ENCODE measurements at regions not wholly inside any gene's neighbourhood (a gene's known extent, or its start where the extent isn't known, plus 50 kb on each side); places are given as distances from the start of the nearest gene placed in this dataset.

DNA sequence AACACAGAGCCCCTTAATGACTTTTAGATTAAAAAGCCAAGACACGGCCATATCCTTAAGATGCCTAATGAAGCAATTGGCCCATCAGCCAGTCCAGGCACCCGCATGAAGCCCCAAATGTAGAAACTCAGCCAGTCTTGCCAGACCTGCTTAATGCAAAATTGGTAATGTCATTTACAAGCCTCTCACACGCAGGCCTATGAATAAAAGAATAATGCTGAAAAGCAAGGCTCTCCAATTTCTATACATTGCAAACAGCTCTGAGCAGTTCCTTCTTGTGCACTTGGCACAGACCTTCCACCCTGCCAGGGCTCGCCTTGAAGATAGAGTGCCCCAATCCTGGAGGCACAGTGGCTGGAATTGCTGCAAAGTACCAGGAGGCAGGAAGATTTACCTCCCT, 498.9 kb downstream of the NPHP4 start:
- H3K4me3 ChIP-seq (ENCODE audit: control extremely low read depth in 1 of 5, extremely low read depth in 1 of 5, insufficient read depth in 1 of 5, low read depth in 2 of 5, low read length in 4 of 5), result no peak overlapping the region

GRCh38 chr1:5492846-5493245, 499.4 kb downstream of the NPHP4 start:
- no peaks in the 10 kb centered on the region for H3K79me2 ChIP-seq (ENCODE audit: control insufficient read depth, insufficient read depth, low read length)
- H4K20me1 ChIP-seq (ENCODE audit: control insufficient read depth, insufficient read depth, low read length, poor library complexity, severe bottlenecking), result no peaks in the 10 kb centered on the region
- no peak for DNase-seq
- whole genome bisulfite sequencing (ENCODE audit: insufficient coverage), result 85% methylated on average over 4 of the region's 4 CpGs
- H3K36me3 ChIP-seq (replicated peaks in 1 of 2; ENCODE audit: control extremely low read depth in 1 of 2, control insufficient read depth in 1 of 2, extremely low read depth in 1 of 2, insufficient read depth in 2 of 2, low read length in 1 of 2), result no peaks in the 10 kb centered on the region
- no peak overlapping the region for H3K4me3 ChIP-seq (ENCODE audit: control extremely low read depth in 1 of 5, extremely low read depth in 1 of 5, insufficient read depth in 1 of 5, low read depth in 2 of 5, low read length in 4 of 5)
- no peaks in the 10 kb centered on the region for H3K27me3 ChIP-seq (replicated peaks in 1 of 4; ENCODE audit: control extremely low read depth in 1 of 4, control insufficient read depth in 3 of 4, insufficient read depth in 4 of 4, low read length in 3 of 4)
- Mint-ChIP-seq H3K9me3 (ENCODE audit: insufficient read depth) (peaks cover 3% of the 10 kb centered on the region), H3K27me3 (peaks cover 9% of the 10 kb centered on the region), H3K4me1 (no peaks in the 10 kb centered on the region), H3K27ac (no peak overlapping the region), H3K4me3 (no peak overlapping the region)
- POLR2A ChIA-PET, result no interaction called here
- H3K4me2 ChIP-seq (replicated peaks; ENCODE audit: low read depth, low read length, poor library complexity, severe bottlenecking), result no peak overlapping the region
- no peak overlapping the region for H3K9ac ChIP-seq (ENCODE audit: low read length)
- peaks cover 0 to 9% (median 0%) of the 10 kb centered on the region in 3 donors for H3K9me3 ChIP-seq (ENCODE audit: control extremely low read depth in 1 of 3, control insufficient read depth in 2 of 3, insufficient read depth in 1 of 3, low read length in 2 of 3)
- CTCF ChIA-PET, result no interaction called here
- no peak overlapping the region for H3K27ac ChIP-seq (ENCODE audit: low read length in 2 of 2)
- ATAC-seq (ENCODE audit: low read depth), result no peak
- TF ChIP-seq, protein P1, sequence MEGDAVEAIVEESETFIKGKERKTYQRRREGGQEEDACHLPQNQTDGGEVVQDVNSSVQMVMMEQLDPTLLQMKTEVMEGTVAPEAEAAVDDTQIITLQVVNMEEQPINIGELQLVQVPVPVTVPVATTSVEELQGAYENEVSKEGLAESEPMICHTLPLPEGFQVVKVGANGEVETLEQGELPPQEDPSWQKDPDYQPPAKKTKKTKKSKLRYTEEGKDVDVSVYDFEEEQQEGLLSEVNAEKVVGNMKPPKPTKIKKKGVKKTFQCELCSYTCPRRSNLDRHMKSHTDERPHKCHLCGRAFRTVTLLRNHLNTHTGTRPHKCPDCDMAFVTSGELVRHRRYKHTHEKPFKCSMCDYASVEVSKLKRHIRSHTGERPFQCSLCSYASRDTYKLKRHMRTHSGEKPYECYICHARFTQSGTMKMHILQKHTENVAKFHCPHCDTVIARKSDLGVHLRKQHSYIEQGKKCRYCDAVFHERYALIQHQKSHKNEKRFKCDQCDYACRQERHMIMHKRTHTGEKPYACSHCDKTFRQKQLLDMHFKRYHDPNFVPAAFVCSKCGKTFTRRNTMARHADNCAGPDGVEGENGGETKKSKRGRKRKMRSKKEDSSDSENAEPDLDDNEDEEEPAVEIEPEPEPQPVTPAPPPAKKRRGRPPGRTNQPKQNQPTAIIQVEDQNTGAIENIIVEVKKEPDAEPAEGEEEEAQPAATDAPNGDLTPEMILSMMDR (IDR thresholded peaks at IDR 0.05), result no peak
- no peak for TF ChIP-seq EZH2 (IDR thresholded peaks at IDR 0.05; ENCODE audit: borderline replicate concordance, insufficient read depth, low read depth, low read length, poor library complexity, severe bottlenecking)
- intact Hi-C loops (cut with micrococcal nuclease), result no loop called here
- H3K4me1 ChIP-seq (ENCODE audit: control insufficient read depth in 2 of 2, insufficient read depth in 2 of 2, low read length in 2 of 2), result no peaks in the 10 kb centered on the region
- H2AFZ ChIP-seq (ENCODE audit: insufficient read depth, low read depth, low read length, poor library complexity, severe bottlenecking), result no peak overlapping the region

More for the DNA sequence above, 498.9 kb downstream of the NPHP4 start:
- Mint-ChIP-seq H3K4me3 (no peak overlapping the region), H3K4me1 (no peaks in the 10 kb centered on the region), H3K9me3 (ENCODE audit: insufficient read depth) (peaks cover 3% of the 10 kb centered on the region), H3K27me3 (peaks cover 9% of the 10 kb centered on the region), H3K27ac (no peak overlapping the region)
- no peaks in the 10 kb centered on the region for H4K20me1 ChIP-seq (ENCODE audit: control insufficient read depth, insufficient read depth, low read length, poor library complexity, severe bottlenecking)
- H3K36me3 ChIP-seq (replicated peaks in 1 of 2; ENCODE audit: control extremely low read depth in 1 of 2, control insufficient read depth in 1 of 2, extremely low read depth in 1 of 2, insufficient read depth in 2 of 2, low read length in 1 of 2), result no peaks in the 10 kb centered on the region
- no peak overlapping the region for H3K9ac ChIP-seq (ENCODE audit: low read length)
- intact Hi-C loops (cut with micrococcal nuclease), result no loop called here
- no peak overlapping the region for H2AFZ ChIP-seq (ENCODE audit: insufficient read depth, low read depth, low read length, poor library complexity, severe bottlenecking)
- WGBS (ENCODE audit: insufficient coverage), result 96% methylated on average over 3 of the region's 4 CpGs
- no peak for ATAC-seq (ENCODE audit: low read depth)
- ChIA-PET CTCF (no interaction called here), POLR2A (no interaction called here)
- DNase-seq, result no peak
- H3K4me2 ChIP-seq (replicated peaks; ENCODE audit: low read depth, low read length, poor library complexity, severe bottlenecking), result no peak overlapping the region
- no peaks in the 10 kb centered on the region for H3K27me3 ChIP-seq (replicated peaks in 1 of 4; ENCODE audit: control extremely low read depth in 1 of 4, control insufficient read depth in 3 of 4, insufficient read depth in 4 of 4, low read length in 3 of 4)
- H3K9me3 ChIP-seq (ENCODE audit: control extremely low read depth in 1 of 3, control insufficient read depth in 2 of 3, insufficient read depth in 1 of 3, low read length in 2 of 3), result peaks cover 0 to 9% (median 0%) of the 10 kb centered on the region in 3 donors
- H3K4me1 ChIP-seq (ENCODE audit: control insufficient read depth in 2 of 2, insufficient read depth in 2 of 2, low read length in 2 of 2), result no peaks in the 10 kb centered on the region
- TF ChIP-seq, protein P1 (IDR thresholded peaks at IDR 0.05), result no peak
- no peak for TF ChIP-seq EZH2 (IDR thresholded peaks at IDR 0.05; ENCODE audit: borderline replicate concordance, insufficient read depth, low read depth, low read length, poor library complexity, severe bottlenecking)
- H3K27ac ChIP-seq (ENCODE audit: low read length in 2 of 2), result no peak overlapping the region
- H3K79me2 ChIP-seq (ENCODE audit: control insufficient read depth, insufficient read depth, low read length), result no peaks in the 10 kb centered on the region
